ENCODE measurements at regions not wholly inside any gene's neighbourhood (a gene's known extent, or its start where the extent isn't known, plus 50 kb on each side); places are given as distances from the start of the nearest gene placed in this dataset.

DNA sequence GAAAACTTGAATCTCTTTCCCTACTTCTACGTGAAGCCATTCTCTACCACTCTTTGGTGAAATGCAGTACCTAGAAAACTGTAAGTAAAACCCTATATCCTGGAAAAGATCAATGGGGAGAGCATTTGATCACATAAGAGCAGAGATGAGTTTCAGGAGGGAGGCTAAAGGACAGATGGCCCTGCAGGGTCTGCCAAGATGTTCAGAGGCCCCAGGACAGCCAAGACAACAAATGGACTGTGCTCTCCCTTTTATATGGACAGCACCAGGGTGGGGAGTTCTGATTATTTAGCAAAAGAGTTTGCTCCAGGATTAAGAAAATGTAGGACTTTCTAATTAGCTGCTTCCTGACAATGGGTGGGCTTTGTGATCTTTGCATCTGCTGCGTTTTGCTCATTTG lies 101.7 kb downstream of the DCK start:
- Histone ChIP-seq H3K9me2 (ENCODE audit: low read depth, low read length) (no peaks in the 10 kb centered on the region), H3K4me2 (ENCODE audit: low read length) (no peak overlapping the region), H3K27me3 (ENCODE audit: insufficient read depth, low read length) (no peaks in the 10 kb centered on the region), H3K79me2 (ENCODE audit: insufficient read depth, low read length) (no peaks in the 10 kb centered on the region), H2AFZ (ENCODE audit: low read length) (no peak overlapping the region), H3K36me3 (ENCODE audit: insufficient read depth, low read length) (no peaks in the 10 kb centered on the region), H3K4me3 (ENCODE audit: low read depth, low read length, poor library complexity, severe bottlenecking) (no peak overlapping the region), H3K9me3 (ENCODE audit: low read length) (no peaks in the 10 kb centered on the region), H3K27ac (ENCODE audit: low read depth, low read length, poor library complexity, severe bottlenecking) (no peak overlapping the region), H3K9ac (ENCODE audit: low read length) (no peak overlapping the region), H4K20me1 (ENCODE audit: insufficient read depth, low read length) (no peaks in the 10 kb centered on the region), H3K4me1 (ENCODE audit: insufficient read depth, low read length, severe bottlenecking) (no peaks in the 10 kb centered on the region), H3F3A (ENCODE audit: insufficient read depth, low read length) (no peaks in the 10 kb centered on the region)
- TF ChIP-seq, protein P1, sequence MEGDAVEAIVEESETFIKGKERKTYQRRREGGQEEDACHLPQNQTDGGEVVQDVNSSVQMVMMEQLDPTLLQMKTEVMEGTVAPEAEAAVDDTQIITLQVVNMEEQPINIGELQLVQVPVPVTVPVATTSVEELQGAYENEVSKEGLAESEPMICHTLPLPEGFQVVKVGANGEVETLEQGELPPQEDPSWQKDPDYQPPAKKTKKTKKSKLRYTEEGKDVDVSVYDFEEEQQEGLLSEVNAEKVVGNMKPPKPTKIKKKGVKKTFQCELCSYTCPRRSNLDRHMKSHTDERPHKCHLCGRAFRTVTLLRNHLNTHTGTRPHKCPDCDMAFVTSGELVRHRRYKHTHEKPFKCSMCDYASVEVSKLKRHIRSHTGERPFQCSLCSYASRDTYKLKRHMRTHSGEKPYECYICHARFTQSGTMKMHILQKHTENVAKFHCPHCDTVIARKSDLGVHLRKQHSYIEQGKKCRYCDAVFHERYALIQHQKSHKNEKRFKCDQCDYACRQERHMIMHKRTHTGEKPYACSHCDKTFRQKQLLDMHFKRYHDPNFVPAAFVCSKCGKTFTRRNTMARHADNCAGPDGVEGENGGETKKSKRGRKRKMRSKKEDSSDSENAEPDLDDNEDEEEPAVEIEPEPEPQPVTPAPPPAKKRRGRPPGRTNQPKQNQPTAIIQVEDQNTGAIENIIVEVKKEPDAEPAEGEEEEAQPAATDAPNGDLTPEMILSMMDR (IDR thresholded peaks at IDR 0.05; ENCODE audit: low read length) = no peak
- TF ChIP-seq EZH2 (IDR thresholded peaks at IDR 0.05; ENCODE audit: borderline replicate concordance, low read length) = no peak

DNA sequence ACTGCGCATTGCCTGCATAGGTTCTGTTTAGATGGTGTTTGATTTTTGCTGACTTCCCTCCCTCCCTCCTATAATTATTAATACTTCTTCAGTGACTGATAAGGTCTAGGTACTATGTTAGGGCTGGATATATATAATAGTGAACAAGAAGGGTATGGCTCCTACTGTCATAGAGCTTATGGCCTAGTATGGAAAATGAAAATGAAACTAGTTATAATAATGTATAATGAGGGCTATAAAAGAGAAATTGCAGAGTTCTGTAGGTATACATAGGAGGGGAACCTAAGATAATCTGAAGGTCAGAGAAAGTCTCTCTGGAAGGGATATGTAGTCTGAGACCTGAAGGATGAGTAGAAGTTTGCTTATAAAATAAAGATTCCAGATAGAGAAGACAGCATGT lies 102.1 kb downstream of the DCK start:
- Histone ChIP-seq H3K27me3 (ENCODE audit: insufficient read depth, low read length) (no peaks in the 10 kb centered on the region), H3K27ac (ENCODE audit: low read depth, low read length, poor library complexity, severe bottlenecking) (no peak overlapping the region), H3K9ac (ENCODE audit: low read length) (no peak overlapping the region), H3K36me3 (ENCODE audit: insufficient read depth, low read length) (no peaks in the 10 kb centered on the region), H3K4me3 (ENCODE audit: low read depth, low read length, poor library complexity, severe bottlenecking) (no peak overlapping the region), H3K79me2 (ENCODE audit: insufficient read depth, low read length) (no peaks in the 10 kb centered on the region), H3K4me2 (ENCODE audit: low read length) (no peak overlapping the region), H3K9me3 (ENCODE audit: low read length) (no peaks in the 10 kb centered on the region), H3K9me2 (ENCODE audit: low read depth, low read length) (no peaks in the 10 kb centered on the region), H4K20me1 (ENCODE audit: insufficient read depth, low read length) (no peaks in the 10 kb centered on the region), H2AFZ (ENCODE audit: low read length) (no peak overlapping the region), H3K4me1 (ENCODE audit: insufficient read depth, low read length, severe bottlenecking) (no peaks in the 10 kb centered on the region), H3F3A (ENCODE audit: insufficient read depth, low read length) (no peaks in the 10 kb centered on the region)
- TF ChIP-seq EZH2 (IDR thresholded peaks at IDR 0.05; ENCODE audit: borderline replicate concordance, low read length) = no peak
- TF ChIP-seq, protein P1 (IDR thresholded peaks at IDR 0.05; ENCODE audit: low read length) = no peak

DNA sequence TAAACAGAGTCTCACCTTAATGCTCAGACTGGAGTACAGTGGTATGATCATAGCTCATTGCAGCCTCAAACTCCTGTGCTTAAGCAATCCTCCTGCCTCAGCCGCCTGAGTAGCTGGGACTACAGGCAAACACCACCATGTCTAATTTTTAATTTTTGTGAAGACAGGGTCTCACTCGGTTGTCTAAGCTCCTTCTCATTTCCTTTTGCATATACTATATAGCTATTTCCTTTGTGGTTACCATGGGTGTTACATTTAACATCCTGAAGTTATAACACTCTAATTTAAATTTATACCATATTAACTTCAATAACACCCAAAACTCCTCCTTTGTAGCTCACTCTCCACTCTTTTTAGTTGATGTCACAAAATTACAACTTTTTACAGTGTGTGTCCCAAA lies 114.3 kb downstream of the DCK start:
- no peak for TF ChIP-seq EZH2 (IDR thresholded peaks at IDR 0.05; ENCODE audit: borderline replicate concordance, low read length)
- TF ChIP-seq, protein P1 (IDR thresholded peaks at IDR 0.05; ENCODE audit: low read length) = no peak
- no peak overlapping the region for H3K27ac ChIP-seq (ENCODE audit: low read depth, low read length, poor library complexity, severe bottlenecking)
- no peak overlapping the region for H2AFZ ChIP-seq (ENCODE audit: low read length)
- H3K9me2 ChIP-seq (ENCODE audit: low read depth, low read length) = no peaks in the 10 kb centered on the region
- H3K4me3 ChIP-seq (ENCODE audit: low read depth, low read length, poor library complexity, severe bottlenecking) = no peak overlapping the region
- no peaks in the 10 kb centered on the region for H3K27me3 ChIP-seq (ENCODE audit: insufficient read depth, low read length)
- no peaks in the 10 kb centered on the region for H4K20me1 ChIP-seq (ENCODE audit: insufficient read depth, low read length)
- no peaks in the 10 kb centered on the region for H3K4me1 ChIP-seq (ENCODE audit: insufficient read depth, low read length, severe bottlenecking)
- H3K9me3 ChIP-seq (ENCODE audit: low read length) = no peaks in the 10 kb centered on the region
- no peak overlapping the region for H3K4me2 ChIP-seq (ENCODE audit: low read length)
- H3F3A ChIP-seq (ENCODE audit: insufficient read depth, low read length) = no peaks in the 10 kb centered on the region
- no peaks in the 10 kb centered on the region for H3K79me2 ChIP-seq (ENCODE audit: insufficient read depth, low read length)
- H3K9ac ChIP-seq (ENCODE audit: low read length) = no peak overlapping the region
- no peaks in the 10 kb centered on the region for H3K36me3 ChIP-seq (ENCODE audit: insufficient read depth, low read length)

Measured in OCI-LY1 (cell line).